HG03558 (cell line): ENCODE measurements at regions not wholly inside any gene's neighbourhood (a gene's known extent, or its start where the extent isn't known, plus 50 kb on each side); places are given as distances from the start of the nearest gene placed in this dataset.

Experiments
- ATAC-seq: cut with Tn5 transposase; IDR thresholded peaks from one replicate; pipeline ENCODE4 v1.9.1; 2021; ENCODE audit warnings: moderate number of reproducible peaks; ENCODE audit not compliant: unreplicated experiment; ENCODE audit errors: extremely low read depth

DNA sequence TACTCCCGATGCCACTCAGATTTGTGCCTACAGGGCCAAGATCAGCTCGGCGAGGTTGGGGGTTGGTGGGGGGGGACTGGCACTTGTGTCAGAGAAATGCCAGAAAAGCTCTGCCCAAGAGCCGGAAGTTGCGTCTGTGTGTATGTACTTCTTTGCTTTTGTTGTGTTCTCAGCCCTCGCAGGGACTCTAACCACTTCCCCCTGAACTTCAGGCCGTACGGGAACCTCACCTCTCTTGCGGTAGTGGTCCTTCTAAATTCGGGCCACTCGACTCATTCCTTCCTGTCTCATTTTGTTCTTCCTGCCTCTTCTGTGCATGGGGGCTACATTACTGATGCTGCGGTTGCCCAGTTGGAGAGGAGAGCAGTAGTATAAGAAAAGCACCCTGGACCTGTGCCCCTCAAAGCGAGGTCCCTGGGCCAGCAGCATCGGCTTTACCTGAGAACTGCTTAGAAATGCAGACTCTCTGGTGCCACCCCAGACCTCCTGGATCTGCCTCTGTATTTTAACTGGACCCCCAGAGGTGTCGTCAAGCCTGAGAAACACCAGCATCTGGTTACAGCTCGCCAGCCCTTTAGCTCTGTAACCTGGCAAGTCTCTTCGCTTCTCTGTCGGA, 146.3 kb upstream of the RPS6KA3 start:
- peak; percentile 71 for ATAC-seq

DNA sequence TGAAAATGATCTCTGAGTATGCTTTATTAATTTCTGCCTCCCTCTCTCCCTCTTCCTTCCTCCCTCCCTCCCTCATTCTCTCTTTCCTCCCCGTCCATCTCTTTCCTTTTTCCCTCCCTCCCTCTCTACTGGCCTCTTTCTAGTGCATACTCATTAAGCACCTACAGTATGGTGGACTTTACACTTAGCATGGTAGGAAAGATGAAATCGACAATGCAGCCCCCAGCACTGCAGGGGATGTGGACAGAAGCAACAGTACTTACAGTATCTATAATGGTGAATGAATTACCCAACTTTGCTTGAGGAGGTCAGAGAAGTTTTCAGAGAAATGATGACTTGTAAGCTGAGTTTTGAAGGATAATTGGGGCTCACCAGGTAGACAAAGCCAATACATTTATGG, 143.8 kb upstream of the RPS6KA3 start:
- no peak for ATAC-seq

- ATAC-seq, result no peak
Observed at GRCh38 chrX:20409991-20410390, 143.3 kb upstream of the RPS6KA3 start.

DNA sequence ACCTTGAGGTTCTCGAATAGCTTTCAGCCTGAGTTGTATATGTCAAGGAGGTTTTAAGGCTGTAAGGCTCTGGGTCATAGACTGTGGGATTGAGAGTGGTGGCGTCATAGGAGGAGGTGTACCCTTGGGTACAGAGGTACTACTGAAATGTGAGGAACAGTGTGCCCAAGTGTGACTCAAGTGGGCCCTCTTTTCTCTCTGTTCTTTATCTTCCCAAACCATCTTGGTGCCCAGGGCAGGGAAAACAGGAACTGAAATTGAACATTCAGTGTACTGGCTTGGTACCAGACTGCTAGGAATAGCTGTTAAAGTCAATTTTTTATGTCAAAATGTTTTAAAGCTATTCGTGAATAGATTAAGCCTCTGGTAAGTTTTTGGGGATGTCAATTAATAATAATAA, 136.2 kb upstream of the RPS6KA3 start:
- no peak for ATAC-seq

DNA sequence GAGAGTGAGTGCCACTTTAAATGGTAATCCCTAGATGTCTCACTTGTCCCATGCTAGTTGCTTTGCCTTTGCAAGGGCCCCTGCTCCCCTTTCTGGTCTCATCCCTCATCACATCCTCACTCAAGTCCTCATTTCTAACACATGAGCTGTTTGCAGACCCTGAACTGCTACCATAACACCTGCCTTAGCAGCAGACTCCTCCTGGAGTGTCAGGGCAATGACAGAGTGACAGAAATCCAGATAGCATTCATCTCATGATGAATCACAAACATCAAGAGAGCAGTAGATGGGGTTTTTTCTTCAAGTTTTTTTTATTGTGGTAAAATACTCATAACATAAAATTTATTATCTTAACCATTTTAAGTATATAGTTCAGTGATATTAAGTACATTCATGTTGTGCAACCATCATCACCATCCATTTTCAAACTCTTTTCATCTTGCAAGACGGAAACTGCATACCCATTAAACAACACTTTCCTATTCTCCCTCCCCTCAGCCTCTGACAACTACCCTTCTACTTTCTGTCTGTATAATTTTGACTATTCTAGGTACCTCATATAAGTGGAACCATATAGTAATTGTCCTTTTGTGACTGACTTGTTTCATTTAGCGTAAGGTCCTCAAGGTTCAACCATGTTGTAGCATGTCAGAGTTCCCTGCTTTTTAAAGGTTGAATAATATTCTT, 133.2 kb upstream of the RPS6KA3 start:
- ATAC-seq, result no peak

- no peak for ATAC-seq
Observed at GRCh38 chrX:20397587-20397986, 130.9 kb upstream of the RPS6KA3 start.

GRCh38 chrX:20394451-20394850, 127.7 kb upstream of the RPS6KA3 start:
- no peak for ATAC-seq

- no peak for ATAC-seq
Observed at GRCh38 chrX:20393944-20394343, 127.2 kb upstream of the RPS6KA3 start.

- ATAC-seq, result no peak
Observed at GRCh38 chrX:20388594-20388993, 121.9 kb upstream of the RPS6KA3 start.

GRCh38 chrX:20383477-20383876, 116.8 kb upstream of the RPS6KA3 start:
- ATAC-seq, result no peak

GRCh38 chrX:20382518-20383297, 116.0 kb upstream of the RPS6KA3 start:
- ATAC-seq, result no peak

GRCh38 chrX:20382082-20382481, 115.4 kb upstream of the RPS6KA3 start:
- no peak for ATAC-seq

- ATAC-seq, result no peak
Observed at GRCh38 chrX:20378233-20378920, 111.7 kb upstream of the RPS6KA3 start.

- no peak for ATAC-seq
Observed at GRCh38 chrX:20374900-20375438, 108.3 kb upstream of the RPS6KA3 start.

- ATAC-seq, result no peak
Observed at GRCh38 chrX:20374450-20374849, 107.7 kb upstream of the RPS6KA3 start.

DNA sequence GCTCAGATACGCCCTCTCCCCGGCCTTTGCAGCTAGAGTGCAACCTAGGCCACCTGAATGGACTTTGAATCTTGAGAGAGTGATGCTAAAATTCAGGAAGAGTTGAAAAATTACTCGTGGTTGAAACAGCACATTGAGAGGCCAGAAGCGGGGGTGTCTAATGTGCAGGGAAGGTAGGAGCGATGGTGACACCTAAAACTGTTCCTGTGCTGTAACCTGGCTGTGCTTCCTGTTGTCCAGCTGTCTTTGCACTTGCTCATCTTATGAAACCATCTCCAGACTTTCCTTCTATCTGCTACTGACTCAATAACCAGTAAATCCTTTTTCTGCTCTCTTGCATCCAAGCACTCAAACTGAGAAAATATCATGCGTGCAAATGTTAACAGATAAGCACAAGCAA, 106.4 kb upstream of the RPS6KA3 start:
- ATAC-seq, result no peak

- no peak for ATAC-seq
Observed at GRCh38 chrX:20372533-20372932, 105.8 kb upstream of the RPS6KA3 start.

GRCh38 chrX:20369468-20369867, 102.8 kb upstream of the RPS6KA3 start:
- ATAC-seq, result no peak

DNA sequence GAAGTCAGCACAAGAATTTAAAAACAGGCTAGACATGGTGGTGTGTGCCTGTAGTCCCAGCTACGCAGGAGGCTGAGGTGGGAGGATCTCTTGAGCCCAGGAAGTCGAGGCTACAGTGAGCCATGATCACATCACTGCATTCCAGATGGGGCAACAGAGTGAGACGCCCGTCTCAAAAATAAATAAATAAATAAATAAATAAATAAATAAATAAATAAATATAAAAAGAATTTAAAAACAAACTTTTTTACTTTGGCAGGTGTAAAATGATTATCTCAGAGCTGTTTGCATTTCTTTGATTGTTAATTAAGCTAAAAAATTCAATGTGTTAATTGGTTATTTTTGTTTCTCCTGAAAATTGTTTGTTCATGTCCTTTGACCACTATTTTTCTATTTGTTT, 97.5 kb upstream of the RPS6KA3 start:
- ATAC-seq, result no peak

GRCh38 chrX:20363275-20363674, 96.6 kb upstream of the RPS6KA3 start:
- no peak for ATAC-seq
